SKM-1 (cell line): ENCODE measurements at regions not wholly inside any gene's neighbourhood (a gene's known extent, or its start where the extent isn't known, plus 50 kb on each side); places are given as distances from the start of the nearest gene placed in this dataset.
"Not testable (repeated sequence)": the region's sequence is repeated elsewhere in the genome, so short reads cannot be mapped to it uniquely, and the experiment has no call there.

Experiments used
- DNase-seq: peaks from one replicate; lab custom pipeline; 2025; ENCODE audit not compliant: unreplicated experiment; lab: John Stamatoyannopoulos, UW

DNA sequence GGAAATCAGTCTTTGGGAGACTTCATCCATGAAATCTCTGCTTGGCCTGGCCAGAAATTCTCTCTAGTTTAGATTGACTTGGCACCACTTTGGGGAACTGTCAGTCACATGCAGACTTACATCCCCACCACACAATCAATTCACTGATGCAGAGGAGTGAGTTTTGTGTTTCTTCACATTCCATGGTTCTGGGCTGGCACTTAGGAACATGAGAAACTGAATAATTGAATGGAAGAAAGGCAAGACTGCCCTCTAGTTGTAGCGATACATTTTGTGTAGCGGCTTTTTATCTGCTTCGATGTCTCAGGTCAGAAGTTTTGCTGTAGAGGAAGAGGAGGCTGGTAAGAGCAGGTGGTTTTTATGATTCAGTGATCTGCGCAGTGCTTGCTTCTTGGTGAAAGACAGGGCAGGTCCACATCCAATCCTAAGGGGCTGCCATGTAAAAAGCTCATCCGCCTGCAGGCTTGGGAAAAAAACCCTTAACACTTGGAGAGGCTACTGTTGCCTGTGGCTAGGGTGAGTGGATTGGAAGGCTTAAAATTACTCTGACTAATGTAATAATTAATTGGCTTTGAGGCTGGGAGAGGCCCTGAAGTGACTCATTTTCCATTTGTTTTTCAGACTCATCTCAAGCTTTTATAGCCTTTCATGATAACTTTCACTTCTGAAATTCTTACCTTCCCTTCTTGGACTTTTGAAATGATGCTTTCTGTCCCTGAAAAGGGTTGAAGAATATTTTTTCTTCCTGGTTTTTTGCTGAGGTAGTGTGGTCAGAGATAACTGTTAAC is 75.4 kb upstream of the LPCAT1 start:
- DNase-seq, result not testable (repeated sequence)

DNA sequence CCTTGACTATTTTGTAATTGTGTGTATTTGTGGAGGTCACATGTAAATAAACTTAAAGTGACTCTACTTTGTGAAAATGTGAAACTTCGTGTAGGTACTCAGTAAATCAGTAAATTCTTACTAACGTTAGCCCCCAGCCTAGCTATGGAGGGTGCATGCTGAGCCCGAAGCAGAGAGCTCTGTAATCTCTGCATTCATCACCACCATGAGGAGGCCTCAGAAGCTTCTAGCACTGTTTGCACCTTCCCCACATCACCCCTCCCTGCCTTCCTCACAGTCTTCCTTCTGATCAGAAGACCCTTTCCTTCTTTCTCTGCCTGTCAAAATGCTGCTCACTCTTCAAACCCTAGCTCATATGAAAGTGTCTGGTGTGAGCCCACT is 73.3 kb upstream of the LPCAT1 start:
- not testable (repeated sequence) for DNase-seq

- DNase-seq, result not testable (repeated sequence)
Observed at GRCh38 chr5:1596462-1597092, 72.8 kb upstream of the LPCAT1 start.

- DNase-seq, result no peak
Observed at GRCh38 chr5:1594357-1595106, 70.8 kb upstream of the LPCAT1 start.

DNA sequence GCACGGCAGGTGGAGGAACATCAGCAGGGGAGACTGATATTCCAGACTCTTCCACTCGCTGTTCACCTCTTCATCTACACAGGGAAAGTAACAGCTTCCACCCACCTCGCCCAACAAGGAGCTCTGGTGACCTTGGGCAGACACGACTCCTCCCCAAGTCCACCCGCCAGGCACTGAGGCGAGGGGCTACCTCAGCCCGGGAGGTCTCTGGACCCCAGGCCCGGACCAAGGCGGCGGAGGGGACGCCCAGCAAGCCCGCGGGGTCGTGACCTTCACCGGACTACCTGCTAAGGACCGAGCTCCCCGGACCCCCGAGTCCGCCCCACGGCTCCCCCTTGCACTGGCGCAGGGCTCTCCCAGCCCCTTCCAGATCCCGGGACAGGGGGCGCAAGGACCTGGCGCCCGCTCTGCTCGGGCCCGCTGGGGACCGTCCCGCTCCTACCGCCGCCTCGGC is 70.2 kb upstream of the LPCAT1 start:
- DNase-seq, result no peak

GRCh38 chr5:1588071-1588694 is 64.4 kb upstream of the LPCAT1 start:
- not testable (repeated sequence) for DNase-seq

DNA sequence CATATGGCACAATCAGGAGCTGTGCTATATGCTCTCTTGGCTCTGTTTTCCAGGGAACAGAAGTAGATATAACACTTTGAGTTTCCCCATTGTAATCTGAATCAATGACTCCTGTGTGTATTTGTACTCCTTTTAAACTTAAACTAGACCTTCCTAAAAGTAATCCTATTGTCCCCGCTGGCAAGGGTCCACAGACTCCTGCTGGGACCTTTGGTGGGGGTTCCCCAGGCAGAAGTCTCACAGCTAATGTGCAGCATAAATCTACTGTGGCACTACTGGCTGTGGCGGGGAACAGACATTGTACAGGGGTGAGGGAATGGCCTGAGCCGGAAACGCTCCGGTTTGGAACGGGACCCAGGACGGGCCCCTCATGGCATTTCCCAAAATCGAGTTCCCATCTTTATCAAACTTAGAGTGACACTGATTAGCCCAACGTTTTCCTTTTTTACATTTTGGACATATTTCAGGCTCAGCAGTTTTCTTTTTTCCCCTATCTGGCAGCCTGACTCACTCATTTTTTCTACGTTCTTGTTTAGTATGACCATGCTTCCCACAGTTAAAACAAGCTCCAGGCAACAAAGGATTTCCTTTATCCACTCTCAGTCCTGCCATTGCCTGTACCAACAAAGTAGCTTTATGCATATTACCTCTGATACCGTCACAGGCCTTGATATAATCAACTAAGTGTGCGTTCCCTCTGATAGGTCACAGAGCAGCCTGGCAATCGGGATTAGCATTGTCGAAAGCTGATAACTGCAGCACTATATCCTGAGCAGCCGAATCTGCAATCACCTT is 59.5 kb upstream of the LPCAT1 start:
- not testable (repeated sequence) for DNase-seq

DNA sequence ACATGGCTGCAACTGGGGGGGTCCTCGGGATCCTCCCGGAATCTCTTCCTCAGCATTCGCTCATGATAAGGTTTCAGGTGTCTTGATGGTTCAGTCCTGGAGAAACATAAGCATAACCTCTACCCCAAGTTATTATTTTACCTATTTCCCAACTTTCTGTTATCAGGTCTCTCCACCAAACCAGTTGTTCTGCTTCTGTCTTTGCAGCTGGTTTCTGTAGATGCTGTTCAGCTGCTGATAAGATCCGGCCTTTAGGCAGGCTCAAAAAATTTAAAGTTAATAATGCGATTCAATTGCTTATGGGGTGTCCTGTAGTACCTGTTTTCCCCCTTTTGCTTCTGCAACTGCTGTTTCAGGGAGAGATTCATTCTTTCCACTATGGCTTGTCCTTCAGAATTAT is 55.6 kb upstream of the LPCAT1 start:
- not testable (repeated sequence) for DNase-seq

- not testable (repeated sequence) for DNase-seq
Observed at GRCh38 chr5:1576851-1577250, 53.1 kb upstream of the LPCAT1 start.

DNA sequence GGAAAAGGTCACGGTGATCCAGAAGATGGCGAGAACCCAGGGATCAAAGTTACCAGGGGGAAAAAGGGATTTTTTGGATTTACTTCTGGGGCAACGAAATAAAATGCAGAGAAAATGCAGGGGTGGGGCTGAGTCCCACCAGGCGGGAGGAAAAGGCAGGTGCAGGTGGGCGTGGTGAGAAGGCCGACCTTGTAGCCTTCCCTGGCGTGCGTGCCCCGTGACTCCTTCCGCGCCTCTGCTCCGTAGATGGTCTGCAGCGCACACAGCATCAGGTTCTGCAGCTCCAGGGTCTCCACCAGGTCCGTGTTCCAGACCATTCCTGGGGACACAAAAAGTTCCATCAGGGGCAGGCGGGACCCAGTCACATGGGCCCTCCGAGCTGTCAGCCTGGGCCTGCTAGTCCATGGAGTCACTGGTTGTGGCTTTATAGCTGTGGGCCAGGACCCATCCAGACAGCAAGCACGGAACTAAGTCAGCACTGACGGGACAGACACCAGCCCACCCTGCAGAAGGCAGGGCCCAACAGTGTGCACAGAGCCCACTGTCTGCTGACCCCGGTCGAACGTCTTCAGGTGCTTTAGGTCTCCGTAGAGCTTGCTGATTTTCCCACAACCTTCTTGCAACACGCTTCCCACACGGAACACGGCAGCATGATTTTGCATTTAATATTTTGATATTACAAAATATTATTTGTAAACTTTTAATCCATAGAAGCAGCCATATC is 52.4 kb upstream of the LPCAT1 start:
- not testable (repeated sequence) for DNase-seq

- DNase-seq, result not testable (repeated sequence)
Observed at GRCh38 chr5:1575491-1575890, 51.7 kb upstream of the LPCAT1 start.

GRCh38 chr5:1574023-1574318 is 50.2 kb upstream of the LPCAT1 start:
- not testable (repeated sequence) for DNase-seq

GRCh38 chr5:1573217-1574022 is 49.7 kb upstream of the LPCAT1 start:
- DNase-seq, result not testable (repeated sequence)
